HCT116 (cell line): ENCODE measurements at regions not wholly inside any gene's neighbourhood (a gene's known extent, or its start where the extent isn't known, plus 50 kb on each side); places are given as distances from the start of the nearest gene placed in this dataset.

ENCODE experiments used
- ATAC-seq: fragments of 200-7000 bp; cut with Tn5 transposase; 2 replicates; pipeline ENCODE4 v1.9.1; 2020; ENCODE audit warnings: mild to moderate bottlenecking, moderate library complexity
- BruUV-seq: library from RNA; stranded (reverse); fragments of 400-500 nt; replicated peaks from 2 replicates; lab custom pipeline; 2021; lab: Mats Ljungman, UMichigan
- CTCF ChIA-PET: fragments of 300-600 bp; sonication (Branson Sonifier 250); formaldehyde crosslinking; loops from one replicate; lab custom pipeline; 2021; ENCODE audit warnings: antibody characterized with exemption; lab: Charles Lee
- POLR2A ChIA-PET: fragments of 300-600, 350-600 bp; sonication (Branson Sonifier 250); formaldehyde crosslinking; loops from one replicate; lab custom pipeline; 2021; ENCODE audit warnings: antibody characterized with exemption; lab: Charles Lee
- RAD21 ChIA-PET, 2 experiments: fragments of 300-600 bp; sonication (Branson Sonifier 250); formaldehyde crosslinking; loops; one replicate each; lab custom pipeline; 2023; ENCODE audit warnings: low total read pairs in 2 of 2; ENCODE audit not compliant: uncharacterized antibody in 2 of 2, unreplicated experiment in 2 of 2, low non-redundant PET in 1 of 2; lab: Charles Lee
- DNase-seq: peaks from one replicate; pipeline ENCODE4 v3.0.0-alpha.2; 2010; ENCODE audit warnings: low read depth, low spot score
- H2AFZ ChIP-seq: fragments of 200-600 bp; shearing (Covaris generic), sonication (generic); 2 replicates; pipeline ENCODE4 v1.6.1; 2017; ENCODE audit warnings: low read depth, mixed run types, mixed read lengths, antibody characterized with exemption, low read length; ENCODE audit not compliant: poor library complexity, severe bottlenecking
- H3K27ac ChIP-seq: 2 replicates; pipeline ENCODE4 v1.5.1; 2012; ENCODE audit warnings: low read depth, low read length
- H3K27me3 ChIP-seq: fragments of 200-600 bp; sonication (generic); 2 replicates; pipeline ENCODE4 v1.6.1; 2016; ENCODE audit warnings: mixed run types, low read length, mixed read lengths; ENCODE audit not compliant: insufficient read depth
- H3K36me3 ChIP-seq, 2 experiments: fragments of 200-500 bp in 1 of 2; fragments of 200-600 bp in 1 of 2; sonication (Bioruptor generic) in 1 of 2; sonication (generic) in 1 of 2; 2 replicates each; pipeline versions ENCODE4 v1.5.1 to v1.6.1; 2014 to 2016; ENCODE audit warnings: low read length in 2 of 2, inconsistent platforms in 1 of 2, mixed read lengths in 1 of 2, mixed run types in 1 of 2; ENCODE audit not compliant: insufficient read depth in 2 of 2, control insufficient read depth in 1 of 2
- H3K4me1 ChIP-seq, 2 experiments: fragments of 200-600 bp in 1 of 2; sonication (generic) in 1 of 2; 2 replicates each; pipeline versions ENCODE4 v1.5.1 to v1.6.1; 2012 to 2017; ENCODE audit warnings: low read length in 2 of 2, inconsistent platforms in 1 of 2, mild to moderate bottlenecking in 1 of 2, mixed read lengths in 1 of 2, mixed run types in 1 of 2, moderate library complexity in 1 of 2; ENCODE audit not compliant: insufficient read depth in 2 of 2, control insufficient read depth in 1 of 2
- H3K4me2 ChIP-seq: fragments of 200-600 bp; sonication (generic); 2 replicates; pipeline ENCODE4 v1.6.1; 2017; ENCODE audit warnings: mixed run types, low read length, mixed read lengths
- H3K4me3 ChIP-seq, 2 experiments: fragments of 200-600 bp in 1 of 2; sonication (generic) in 1 of 2; replicated peaks in 1 of 2; 2 replicates each; pipeline ENCODE4 v1.5.1; 2011 to 2016; ENCODE audit warnings: low read length in 2 of 2, control low read depth in 1 of 2, low read depth in 1 of 2, mild to moderate bottlenecking in 1 of 2, mixed read lengths in 1 of 2, mixed run types in 1 of 2
- H3K79me2 ChIP-seq: fragments of 200-600 bp; sonication (generic); 2 replicates; pipeline ENCODE4 v1.6.1; 2017; ENCODE audit warnings: mild to moderate bottlenecking, mixed run types, low read length, moderate library complexity, mixed read lengths; ENCODE audit not compliant: insufficient read depth
- H3K9ac ChIP-seq: fragments of 200-600 bp; sonication (generic); 2 replicates; pipeline ENCODE4 v1.6.1; 2016; ENCODE audit warnings: low read length, mixed read lengths
- H3K9me2 ChIP-seq: fragments of 200-600 bp; sonication (generic), shearing (Covaris generic); 2 replicates; pipeline ENCODE4 v1.6.1; 2017; ENCODE audit warnings: mixed run types, mild to moderate bottlenecking, moderate library complexity; ENCODE audit not compliant: insufficient read depth
- H3K9me3 ChIP-seq, 2 experiments: fragments of 200-500 bp in 1 of 2; fragments of 200-600 bp in 1 of 2; sonication (Bioruptor generic) in 1 of 2; sonication (generic) in 1 of 2; 2 replicates each; pipeline ENCODE4 v1.6.1; 2014 to 2017; ENCODE audit warnings: low read length in 2 of 2, mixed read lengths in 2 of 2, inconsistent platforms in 1 of 2, low read depth in 1 of 2, mild to moderate bottlenecking in 1 of 2, mixed run types in 1 of 2, moderate library complexity in 1 of 2; ENCODE audit not compliant: control insufficient read depth in 1 of 2, insufficient read depth in 1 of 2
- H4K20me1 ChIP-seq: fragments of 200-600 bp; sonication (generic), shearing (Covaris generic); 2 replicates; pipeline ENCODE4 v1.6.1; 2017; ENCODE audit warnings: mixed run types, mild to moderate bottlenecking, moderate library complexity; ENCODE audit not compliant: insufficient read depth
- POLR2AphosphoS5 ChIP-seq: IDR thresholded peaks from 2 replicates; pipeline ENCODE4 v1.6.1; 2011; ENCODE audit warnings: mild to moderate bottlenecking, low read depth, low read length, moderate library complexity
- SRF ChIP-seq: IDR thresholded peaks from 2 replicates; pipeline ENCODE4 v1.6.1; 2012; ENCODE audit warnings: low read depth
- ZNF274 ChIP-seq: fragments of 200-500 bp; sonication (Bioruptor generic); IDR thresholded peaks from 2 replicates; pipeline ENCODE4 v1.6.1; 2014; ENCODE audit warnings: mild to moderate bottlenecking, low read depth, low read length, inconsistent platforms
- intact Hi-C: fragments of 100-400 bp; cut with micrococcal nuclease; formaldehyde crosslinking; loops from 2 replicates; pipeline ENCODE4 v1.10.0; 2022
- TF ChIP-seq, protein P1 (sequence below): IDR thresholded peaks from 2 replicates; pipeline ENCODE4 v1.6.1; 2011; ENCODE audit warnings: mild to moderate bottlenecking, low read length, moderate library complexity; ENCODE audit not compliant: insufficient replicate concordance; ENCODE audit errors: extremely low read depth
- TF ChIP-seq, protein P2 (sequence below): IDR thresholded peaks from 2 replicates; pipeline ENCODE4 v1.6.1; 2012

DNA sequence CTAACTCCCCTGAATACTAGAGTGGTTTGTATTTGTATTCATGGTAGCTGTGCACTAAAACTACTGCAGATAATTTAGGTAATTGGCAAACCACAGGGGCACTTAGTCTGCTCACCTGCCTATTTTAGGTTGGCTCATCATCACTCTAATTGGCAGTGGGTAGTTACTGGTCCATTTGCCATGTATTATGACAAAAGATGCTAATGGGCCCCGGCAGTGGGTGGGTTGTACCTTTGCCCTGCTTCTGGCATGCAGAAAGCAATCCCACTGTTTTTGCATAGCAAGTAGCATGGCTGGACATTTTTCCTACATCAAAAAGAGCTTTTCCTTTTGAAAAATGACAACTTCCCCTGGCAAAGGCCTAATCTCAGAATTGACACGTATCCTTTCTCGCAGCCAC is 741.4 kb upstream of the MAP3K7 start:
- H3K4me2 ChIP-seq: no peak overlapping the region
- no peak for TF ChIP-seq ZNF274
- TF ChIP-seq, protein P1, sequence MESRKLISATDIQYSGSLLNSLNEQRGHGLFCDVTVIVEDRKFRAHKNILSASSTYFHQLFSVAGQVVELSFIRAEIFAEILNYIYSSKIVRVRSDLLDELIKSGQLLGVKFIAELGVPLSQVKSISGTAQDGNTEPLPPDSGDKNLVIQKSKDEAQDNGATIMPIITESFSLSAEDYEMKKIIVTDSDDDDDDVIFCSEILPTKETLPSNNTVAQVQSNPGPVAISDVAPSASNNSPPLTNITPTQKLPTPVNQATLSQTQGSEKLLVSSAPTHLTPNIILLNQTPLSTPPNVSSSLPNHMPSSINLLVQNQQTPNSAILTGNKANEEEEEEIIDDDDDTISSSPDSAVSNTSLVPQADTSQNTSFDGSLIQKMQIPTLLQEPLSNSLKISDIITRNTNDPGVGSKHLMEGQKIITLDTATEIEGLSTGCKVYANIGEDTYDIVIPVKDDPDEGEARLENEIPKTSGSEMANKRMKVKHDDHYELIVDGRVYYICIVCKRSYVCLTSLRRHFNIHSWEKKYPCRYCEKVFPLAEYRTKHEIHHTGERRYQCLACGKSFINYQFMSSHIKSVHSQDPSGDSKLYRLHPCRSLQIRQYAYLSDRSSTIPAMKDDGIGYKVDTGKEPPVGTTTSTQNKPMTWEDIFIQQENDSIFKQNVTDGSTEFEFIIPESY: no peak
- no peaks in the 10 kb centered on the region for H4K20me1 ChIP-seq
- H3K79me2 ChIP-seq: no peaks in the 10 kb centered on the region
- ChIA-PET POLR2A (no interaction called here), CTCF (no interaction called here), RAD21 (no interaction called here)
- no peak overlapping the region for H2AFZ ChIP-seq
- H3K9me2 ChIP-seq: no peaks in the 10 kb centered on the region
- BruUV-seq: no TSS peak
- H3K36me3 ChIP-seq: no peaks in the 10 kb centered on the region
- ATAC-seq: no peak
- no peak overlapping the region for H3K27ac ChIP-seq
- no peaks in the 10 kb centered on the region for H3K4me1 ChIP-seq
- H3K27me3 ChIP-seq: no peaks in the 10 kb centered on the region
- peaks cover 0 to 15% of the 10 kb centered on the region in 2 experiments; a peak in 1 of 4 replicates for H3K9me3 ChIP-seq
- intact Hi-C loops: no loop called here
- no peak overlapping the region for H3K4me3 ChIP-seq
- no peak overlapping the region for H3K9ac ChIP-seq
- no peak for DNase-seq

DNA sequence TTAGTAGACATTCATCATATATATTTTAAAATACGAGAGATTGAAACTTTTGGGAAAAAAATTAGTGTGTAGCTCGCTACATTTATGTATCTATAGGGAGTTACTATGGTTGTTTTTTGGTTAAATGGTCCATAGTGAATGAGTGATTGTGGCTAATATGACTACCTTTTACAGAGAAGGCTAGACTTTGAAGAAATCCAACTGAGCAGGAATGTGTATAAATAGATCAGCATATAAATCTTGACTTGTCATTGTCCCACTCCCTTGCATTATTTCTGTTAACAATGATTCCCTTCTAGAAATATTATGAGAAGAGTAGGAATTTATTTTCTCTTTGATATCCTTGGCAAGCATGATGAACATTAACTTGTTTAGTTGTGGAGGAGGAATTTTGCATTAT is 737.8 kb upstream of the MAP3K7 start:
- TF ChIP-seq, protein P2, sequence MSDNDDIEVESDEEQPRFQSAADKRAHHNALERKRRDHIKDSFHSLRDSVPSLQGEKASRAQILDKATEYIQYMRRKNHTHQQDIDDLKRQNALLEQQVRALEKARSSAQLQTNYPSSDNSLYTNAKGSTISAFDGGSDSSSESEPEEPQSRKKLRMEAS: no peak
- TF ChIP-seq SRF (no peak), POLR2AphosphoS5 (no peak), ZNF274 (no peak)
- TF ChIP-seq, protein P1: no peak
- no TSS peak for BruUV-seq
- Histone ChIP-seq H3K4me3 (no peak overlapping the region), H3K9me3 (peaks cover under 1 to 6% of the 10 kb centered on the region in 2 experiments; a peak in 2 of 4 replicates), H3K9ac (no peak overlapping the region), H3K79me2 (no peaks in the 10 kb centered on the region), H3K4me1 (no peaks in the 10 kb centered on the region), H4K20me1 (no peaks in the 10 kb centered on the region), H2AFZ (no peak overlapping the region), H3K27ac (no peak overlapping the region), H3K9me2 (no peaks in the 10 kb centered on the region), H3K27me3 (no peaks in the 10 kb centered on the region), H3K36me3 (no peaks in the 10 kb centered on the region), H3K4me2 (no peak overlapping the region)
- RAD21 ChIA-PET: no interaction called here
- no peak for DNase-seq
- intact Hi-C loops: no loop called here
- no peak for ATAC-seq
- CTCF ChIA-PET: no interaction called here
- POLR2A ChIA-PET: no interaction called here
